ENCODE measurements at regions not wholly inside any gene's neighbourhood (a gene's known extent, or its start where the extent isn't known, plus 50 kb on each side); places are given as distances from the start of the nearest gene placed in this dataset.
A peak's percentile ranks its signal among the peaks of the same experiment; 100 is the strongest.

GRCh38 chr13:103275722-103276121 lies 209.5 kb upstream of the SLC10A2 start:
- DNase-seq (ENCODE audit: low spot score) = no peak

- DNase-seq (ENCODE audit: low spot score) = no peak
Observed at GRCh38 chr13:103275081-103275480, 208.9 kb upstream of the SLC10A2 start.

- peak; percentile 34 for DNase-seq (ENCODE audit: low spot score)
Observed at GRCh38 chr13:103273825-103274224, 207.6 kb upstream of the SLC10A2 start.

- peak; percentile 59 for DNase-seq (ENCODE audit: low spot score)
Observed at GRCh38 chr13:103272770-103273169, 206.6 kb upstream of the SLC10A2 start.

GRCh38 chr13:103263448-103263847 lies 197.2 kb upstream of the SLC10A2 start:
- DNase-seq (ENCODE audit: low spot score) = no peak

- no peak for DNase-seq (ENCODE audit: low spot score)
Observed at GRCh38 chr13:103255587-103256301, 189.5 kb upstream of the SLC10A2 start.

- DNase-seq (ENCODE audit: low spot score) = no peak
Observed at GRCh38 chr13:103250071-103250470, 183.9 kb upstream of the SLC10A2 start.

- no peak for DNase-seq (ENCODE audit: low spot score)
Observed at GRCh38 chr13:103246581-103247200, 180.5 kb upstream of the SLC10A2 start.

GRCh38 chr13:103243495-103243894 lies 177.3 kb upstream of the SLC10A2 start:
- no peak for DNase-seq (ENCODE audit: low spot score)

GRCh38 chr13:103238441-103238840 lies 172.2 kb upstream of the SLC10A2 start:
- no peak for DNase-seq (ENCODE audit: low spot score)

GRCh38 chr13:103236213-103236612 lies 170.0 kb upstream of the SLC10A2 start:
- peak; percentile 9 for DNase-seq (ENCODE audit: low spot score)

GRCh38 chr13:103229674-103230073 lies 163.5 kb upstream of the SLC10A2 start:
- DNase-seq (ENCODE audit: low spot score) = no peak

- DNase-seq (ENCODE audit: low spot score) = peak; percentile 67
Observed at GRCh38 chr13:103224804-103225203, 158.6 kb upstream of the SLC10A2 start.

GRCh38 chr13:103222683-103223082 lies 156.5 kb upstream of the SLC10A2 start:
- DNase-seq (ENCODE audit: low spot score) = no peak

GRCh38 chr13:103218253-103218652 lies 152.0 kb upstream of the SLC10A2 start:
- DNase-seq (ENCODE audit: low spot score) = no peak

- no peak for DNase-seq (ENCODE audit: low spot score)
Observed at GRCh38 chr13:103213152-103213551, 146.9 kb upstream of the SLC10A2 start.

- no peak for DNase-seq (ENCODE audit: low spot score)
Observed at GRCh38 chr13:103210348-103210747, 144.1 kb upstream of the SLC10A2 start.

- DNase-seq (ENCODE audit: low spot score) = no peak
Observed at GRCh38 chr13:103203735-103204330, 137.6 kb upstream of the SLC10A2 start.

GRCh38 chr13:103200118-103200885 lies 134.1 kb upstream of the SLC10A2 start:
- DNase-seq (ENCODE audit: low spot score) = no peak

GRCh38 chr13:103199380-103200088 lies 133.3 kb upstream of the SLC10A2 start:
- DNase-seq (ENCODE audit: low spot score) = no peak

- DNase-seq (ENCODE audit: low spot score) = no peak
Observed at GRCh38 chr13:103196356-103196755, 130.1 kb upstream of the SLC10A2 start.

- DNase-seq (ENCODE audit: low spot score) = peak; percentile 35
Observed at GRCh38 chr13:103195762-103196161, 129.5 kb upstream of the SLC10A2 start.

Measured in kidney tubule cell (primary cell).